GM12878 (cell line): ENCODE measurements at regions not wholly inside any gene's neighbourhood (a gene's known extent, or its start where the extent isn't known, plus 50 kb on each side); places are given as distances from the start of the nearest gene placed in this dataset.

Experiments used
- MXI1 ChIP-seq: fragments of 150-350 bp; IDR thresholded peaks from 2 replicates; pipeline ENCODE4 v1.6.1; 2011; ENCODE audit warnings: low read depth, mild to moderate bottlenecking, inconsistent platforms, low read length, improper control_type of control experiment
- TF ChIP-seq, protein P1 (sequence below), 3 experiments: IDR thresholded peaks in 2 of 3; conservative IDR thresholded peaks in 1 of 3; 2 replicates each; pipeline ENCODE4 v1.5.1; 2011; ENCODE audit warnings: low read depth in 3 of 3, low read length in 3 of 3, mild to moderate bottlenecking in 3 of 3, control low read depth in 2 of 3, moderate library complexity in 2 of 3, inconsistent platforms in 1 of 3, mixed read lengths in 1 of 3; ENCODE audit not compliant: control insufficient read depth in 2 of 3, insufficient read depth in 1 of 3; ENCODE audit errors: extremely low read depth in 1 of 3

DNA sequence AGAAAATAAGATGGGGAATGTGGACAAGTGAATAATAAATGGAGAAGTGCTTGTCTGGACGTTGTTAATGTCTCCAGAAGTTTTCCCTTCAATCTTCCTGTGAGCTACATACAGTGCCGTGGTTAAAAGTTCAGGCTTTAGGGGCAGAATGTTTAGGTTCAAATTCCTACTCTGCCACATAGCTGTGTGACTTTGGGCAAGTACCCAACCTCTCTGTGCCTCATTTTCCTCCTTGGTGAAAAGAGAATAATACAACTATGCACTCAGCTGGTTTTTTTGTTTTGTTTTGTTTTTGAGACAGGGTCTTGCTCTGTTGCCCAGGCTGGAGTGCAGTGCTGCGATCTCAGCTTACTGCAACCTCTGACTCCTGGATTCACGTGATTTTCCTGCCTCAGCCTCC, 143.5 kb downstream of the CHIC2 start:
- no peak for TF ChIP-seq MXI1
- TF ChIP-seq, protein P1, sequence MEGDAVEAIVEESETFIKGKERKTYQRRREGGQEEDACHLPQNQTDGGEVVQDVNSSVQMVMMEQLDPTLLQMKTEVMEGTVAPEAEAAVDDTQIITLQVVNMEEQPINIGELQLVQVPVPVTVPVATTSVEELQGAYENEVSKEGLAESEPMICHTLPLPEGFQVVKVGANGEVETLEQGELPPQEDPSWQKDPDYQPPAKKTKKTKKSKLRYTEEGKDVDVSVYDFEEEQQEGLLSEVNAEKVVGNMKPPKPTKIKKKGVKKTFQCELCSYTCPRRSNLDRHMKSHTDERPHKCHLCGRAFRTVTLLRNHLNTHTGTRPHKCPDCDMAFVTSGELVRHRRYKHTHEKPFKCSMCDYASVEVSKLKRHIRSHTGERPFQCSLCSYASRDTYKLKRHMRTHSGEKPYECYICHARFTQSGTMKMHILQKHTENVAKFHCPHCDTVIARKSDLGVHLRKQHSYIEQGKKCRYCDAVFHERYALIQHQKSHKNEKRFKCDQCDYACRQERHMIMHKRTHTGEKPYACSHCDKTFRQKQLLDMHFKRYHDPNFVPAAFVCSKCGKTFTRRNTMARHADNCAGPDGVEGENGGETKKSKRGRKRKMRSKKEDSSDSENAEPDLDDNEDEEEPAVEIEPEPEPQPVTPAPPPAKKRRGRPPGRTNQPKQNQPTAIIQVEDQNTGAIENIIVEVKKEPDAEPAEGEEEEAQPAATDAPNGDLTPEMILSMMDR (IDR thresholded peaks at IDR 0.05 in 2 of 3, conservative IDR thresholded peaks at IDR 0.05 in 1 of 3; ENCODE audit: control insufficient read depth in 2 of 3, extremely low read depth in 1 of 3, insufficient read depth in 1 of 3, low read depth in 3 of 3, low read length in 3 of 3), result no peak
